ENCODE measurements at regions not wholly inside any gene's neighbourhood (a gene's known extent, or its start where the extent isn't known, plus 50 kb on each side); places are given as distances from the start of the nearest gene placed in this dataset.
A peak's percentile ranks its signal among the peaks of the same experiment; 100 is the strongest.
"Not testable (repeated sequence)": the region's sequence is repeated elsewhere in the genome, so short reads cannot be mapped to it uniquely, and the experiment has no call there.

DNA sequence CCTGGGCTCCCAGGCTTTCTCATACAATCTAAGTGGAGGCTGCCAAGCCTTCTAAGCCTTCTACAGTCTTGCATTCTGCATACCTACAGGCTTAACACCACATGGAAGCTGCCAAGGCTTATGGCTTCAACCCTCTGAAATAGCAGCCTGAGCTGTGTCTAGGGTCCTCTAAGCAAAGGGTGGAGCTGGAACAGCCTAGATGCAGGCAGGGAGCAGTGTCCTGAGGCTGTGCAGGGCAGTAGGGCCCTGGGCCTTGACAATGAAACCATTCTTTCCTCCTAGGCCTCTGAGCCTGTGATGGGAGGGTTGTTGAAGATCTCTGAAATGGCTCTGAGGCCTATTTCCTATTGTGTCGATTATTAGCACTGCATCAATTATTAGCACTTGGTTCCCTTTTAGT, 150.9 kb upstream of the GRK3 start:
- no peak overlapping the region for H3K27ac ChIP-seq
- no peaks in the 10 kb centered on the region for H3K27me3 ChIP-seq
- no peaks in the 10 kb centered on the region for H3K9me3 ChIP-seq
- H3K4me3 ChIP-seq = no peak overlapping the region
- TF ChIP-seq, protein P1, sequence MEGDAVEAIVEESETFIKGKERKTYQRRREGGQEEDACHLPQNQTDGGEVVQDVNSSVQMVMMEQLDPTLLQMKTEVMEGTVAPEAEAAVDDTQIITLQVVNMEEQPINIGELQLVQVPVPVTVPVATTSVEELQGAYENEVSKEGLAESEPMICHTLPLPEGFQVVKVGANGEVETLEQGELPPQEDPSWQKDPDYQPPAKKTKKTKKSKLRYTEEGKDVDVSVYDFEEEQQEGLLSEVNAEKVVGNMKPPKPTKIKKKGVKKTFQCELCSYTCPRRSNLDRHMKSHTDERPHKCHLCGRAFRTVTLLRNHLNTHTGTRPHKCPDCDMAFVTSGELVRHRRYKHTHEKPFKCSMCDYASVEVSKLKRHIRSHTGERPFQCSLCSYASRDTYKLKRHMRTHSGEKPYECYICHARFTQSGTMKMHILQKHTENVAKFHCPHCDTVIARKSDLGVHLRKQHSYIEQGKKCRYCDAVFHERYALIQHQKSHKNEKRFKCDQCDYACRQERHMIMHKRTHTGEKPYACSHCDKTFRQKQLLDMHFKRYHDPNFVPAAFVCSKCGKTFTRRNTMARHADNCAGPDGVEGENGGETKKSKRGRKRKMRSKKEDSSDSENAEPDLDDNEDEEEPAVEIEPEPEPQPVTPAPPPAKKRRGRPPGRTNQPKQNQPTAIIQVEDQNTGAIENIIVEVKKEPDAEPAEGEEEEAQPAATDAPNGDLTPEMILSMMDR (IDR thresholded peaks at IDR 0.05) = no peak
- intact Hi-C loops (cut with DNase I) = no loop called here
- no peak for DNase-seq (ENCODE audit: low spot score in 2 of 2)
- H3K4me1 ChIP-seq = no peaks in the 10 kb centered on the region
- H3K36me3 ChIP-seq = no peaks in the 10 kb centered on the region

- H3K9me3 ChIP-seq; DNase-seq (ENCODE audit: low spot score in 2 of 2); H3K4me1 ChIP-seq; H3K4me3 ChIP-seq; intact Hi-C loops (cut with DNase I); H3K36me3 ChIP-seq; H3K27ac ChIP-seq; H3K27me3 ChIP-seq: not testable (repeated sequence)
Observed at GRCh38 chr22:25415731-25416130, 148.7 kb upstream of the GRK3 start.

DNA sequence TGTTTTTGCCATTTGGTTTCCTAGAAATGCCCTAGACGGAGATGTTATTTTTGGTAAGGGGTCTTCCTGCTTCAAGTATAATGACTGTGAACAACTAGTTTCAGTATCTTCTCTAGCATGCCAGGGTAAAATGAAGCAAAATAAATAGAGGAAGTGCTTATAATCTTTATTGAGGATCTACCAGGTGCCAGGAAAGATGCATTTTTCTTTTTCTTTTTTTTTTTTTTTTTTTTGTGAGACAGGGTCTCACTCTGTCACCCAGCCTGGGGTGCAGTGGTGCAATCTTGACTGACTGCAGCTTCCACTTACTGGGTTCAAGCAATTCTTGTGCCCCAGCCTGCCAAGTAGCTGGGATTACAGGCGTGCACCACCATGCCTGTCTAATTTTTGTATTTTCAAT, 146.6 kb upstream of the GRK3 start:
- intact Hi-C loops (cut with DNase I); H3K4me1 ChIP-seq; H3K36me3 ChIP-seq; H3K9me3 ChIP-seq; H3K27ac ChIP-seq; H3K4me3 ChIP-seq; DNase-seq (ENCODE audit: low spot score in 2 of 2): not testable (repeated sequence)
- peaks cover 10% of the 10 kb centered on the region for H3K27me3 ChIP-seq

- peak overlapping the region in 1 of 2 donors; percentile 8 for H3K4me3 ChIP-seq
- intact Hi-C loops (cut with DNase I) = no loop called here
Observed at GRCh38 chr22:25419247-25420113, 145.0 kb upstream of the GRK3 start.

DNA sequence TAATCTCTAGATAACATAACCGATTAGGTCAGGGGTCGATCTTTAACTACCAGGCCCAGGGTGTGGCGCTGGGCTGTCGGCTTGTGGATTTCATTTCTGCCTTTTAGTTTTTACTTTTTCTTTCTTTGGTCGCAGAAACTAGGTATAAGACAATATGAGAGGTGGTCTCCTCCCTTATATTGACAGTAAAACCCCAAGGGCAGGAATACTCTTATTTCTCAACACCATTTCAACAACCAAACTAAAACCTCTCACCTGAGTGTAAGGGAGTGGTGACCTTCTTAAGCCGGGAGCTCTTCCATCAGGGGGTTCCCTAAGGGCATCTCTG, 144.4 kb upstream of the GRK3 start:
- DNase-seq (ENCODE audit: low spot score in 2 of 2); H3K36me3 ChIP-seq; H3K4me3 ChIP-seq; H3K9me3 ChIP-seq; H3K27ac ChIP-seq; intact Hi-C loops (cut with DNase I); H3K4me1 ChIP-seq: not testable (repeated sequence)
- H3K27me3 ChIP-seq = peaks cover 10% of the 10 kb centered on the region

More at GRCh38 chr22:25419247-25420113, 145.0 kb upstream of the GRK3 start:
- DNase-seq (ENCODE audit: low spot score in 2 of 2) = no peak
- Histone ChIP-seq H3K4me1 (peaks cover 0 to 8% of the 10 kb centered on the region in 2 donors), H3K36me3 (no peaks in the 10 kb centered on the region), H3K27me3 (peaks cover 10% of the 10 kb centered on the region), H3K9me3 (no peaks in the 10 kb centered on the region), H3K27ac (no peak overlapping the region)
- TF ChIP-seq, protein P1 (IDR thresholded peaks at IDR 0.05) = peak in 1 of 3 experiments; percentile 12

GRCh38 chr22:25420471-25420924, 144.0 kb upstream of the GRK3 start:
- H3K27ac ChIP-seq = no peak overlapping the region
- intact Hi-C loops (cut with DNase I) = no loop called here
- H3K27me3 ChIP-seq = peaks cover 10% of the 10 kb centered on the region
- TF ChIP-seq, protein P1 (IDR thresholded peaks at IDR 0.05) = no peak
- no peak for DNase-seq (ENCODE audit: low spot score in 2 of 2)
- no peaks in the 10 kb centered on the region for H3K36me3 ChIP-seq
- H3K4me1 ChIP-seq = peaks cover 0 to 8% of the 10 kb centered on the region in 2 donors
- H3K4me3 ChIP-seq = peak overlapping the region in 1 of 2 donors; percentile 37
- H3K9me3 ChIP-seq = no peaks in the 10 kb centered on the region

DNA sequence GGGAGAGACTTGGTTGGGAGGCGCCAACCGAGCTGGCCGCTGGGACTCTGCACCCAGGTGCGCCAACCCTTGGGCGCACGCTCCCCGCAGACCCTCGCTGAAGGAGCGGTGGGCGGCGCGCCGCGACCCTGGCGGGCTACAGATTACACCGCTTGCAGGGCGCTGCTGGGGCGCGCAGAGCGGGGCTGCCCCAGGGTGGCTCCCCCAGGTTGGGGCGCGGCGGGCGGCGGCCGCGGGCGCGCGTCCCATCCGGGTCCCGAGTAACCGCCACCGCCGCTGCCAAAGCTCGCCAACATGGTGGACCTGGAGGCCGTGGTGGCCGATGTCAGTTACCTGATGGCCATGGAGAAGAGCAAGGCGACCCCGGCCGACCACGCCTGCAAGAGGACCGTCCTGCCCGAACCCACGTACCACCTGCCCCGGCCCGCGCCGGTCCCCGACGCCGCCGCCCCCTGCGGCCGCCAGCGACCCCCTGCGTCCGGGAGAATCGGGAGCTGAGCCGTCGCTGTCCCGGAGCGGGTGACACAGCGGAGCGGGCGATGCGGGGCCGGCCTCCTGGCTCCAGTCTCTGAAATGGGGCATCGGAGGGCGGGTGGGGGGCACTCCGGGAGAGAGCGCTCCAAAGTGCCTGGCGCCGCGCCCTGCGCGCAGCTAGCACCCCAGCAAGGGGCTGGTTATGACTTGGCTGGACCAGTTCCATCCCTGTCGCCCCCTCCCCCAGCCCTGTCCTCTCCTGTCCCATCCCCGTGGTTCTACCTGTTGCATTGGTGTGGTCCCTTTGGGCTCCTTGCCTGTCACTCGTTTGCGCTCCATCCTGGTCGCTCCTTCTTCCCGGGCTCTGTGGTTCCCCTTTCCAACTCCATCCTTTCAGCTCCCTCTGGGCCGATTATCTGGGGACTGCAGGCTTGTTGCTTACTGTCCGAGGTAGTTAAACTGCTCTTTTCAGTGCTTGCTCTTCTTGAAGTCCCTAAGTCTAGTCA, 143.3 kb upstream of the GRK3 start:
- Histone ChIP-seq H3K27me3 (peaks cover 10% of the 10 kb centered on the region), H3K4me1 (peaks cover 0 to 8% of the 10 kb centered on the region in 2 donors), H3K36me3 (no peaks in the 10 kb centered on the region), H3K27ac (no peak overlapping the region), H3K4me3 (peak overlapping the region; percentile 37 to 38), H3K9me3 (no peaks in the 10 kb centered on the region)
- TF ChIP-seq, protein P1 (IDR thresholded peaks at IDR 0.05) = no peak
- no peak for DNase-seq (ENCODE audit: low spot score in 2 of 2)
- intact Hi-C loops (cut with DNase I) = no loop called here

DNA sequence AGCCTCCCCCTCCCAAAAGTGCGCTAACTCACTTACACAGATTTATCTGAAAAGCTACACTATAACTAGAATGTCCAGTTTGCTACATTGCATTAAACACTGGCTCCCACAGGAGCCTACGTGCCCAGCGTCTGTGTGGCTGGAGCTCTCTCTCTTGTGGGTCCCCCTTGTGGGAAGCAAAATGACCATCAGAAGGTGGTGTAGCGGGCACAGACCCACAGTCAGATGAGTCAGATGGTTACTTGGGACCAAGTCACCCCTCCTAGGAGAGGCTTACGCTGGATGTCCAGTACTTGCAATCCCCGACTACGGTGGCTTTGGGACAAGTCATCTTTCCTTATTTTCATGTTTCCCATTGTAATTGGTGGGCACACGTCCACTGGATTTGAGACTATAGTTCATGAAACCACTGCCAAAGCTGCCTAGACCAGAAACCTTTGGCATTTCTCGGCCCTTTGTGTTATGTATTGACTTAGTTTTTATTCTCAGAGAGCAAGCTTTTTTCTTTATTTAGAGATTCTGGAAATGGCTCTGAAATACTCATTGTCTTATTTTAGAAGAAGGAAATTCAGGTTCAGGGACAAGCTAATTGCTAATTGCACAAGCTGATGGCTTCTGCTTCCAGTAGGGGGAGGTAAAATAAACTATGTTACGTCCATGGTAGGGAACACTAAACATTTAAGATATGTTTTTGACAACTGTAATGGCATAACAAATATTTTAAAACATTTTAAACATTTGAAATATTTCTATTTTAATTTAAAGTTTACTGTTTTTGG, 137.8 kb upstream of the GRK3 start:
- intact Hi-C loops (cut with DNase I) = not testable (repeated sequence)

More for the DNA sequence above, 137.8 kb upstream of the GRK3 start:
- not testable (repeated sequence) for H3K4me1 ChIP-seq; H3K27ac ChIP-seq; H3K36me3 ChIP-seq; H3K9me3 ChIP-seq; H3K4me3 ChIP-seq; DNase-seq (ENCODE audit: low spot score in 2 of 2); H3K27me3 ChIP-seq

Measured in ascending aorta (tissue), 2 donors.